ENCODE measurements at regions not wholly inside any gene's neighbourhood (a gene's known extent, or its start where the extent isn't known, plus 50 kb on each side); places are given as distances from the start of the nearest gene placed in this dataset.
A peak's percentile ranks its signal among the peaks of the same experiment; 100 is the strongest.

DNA sequence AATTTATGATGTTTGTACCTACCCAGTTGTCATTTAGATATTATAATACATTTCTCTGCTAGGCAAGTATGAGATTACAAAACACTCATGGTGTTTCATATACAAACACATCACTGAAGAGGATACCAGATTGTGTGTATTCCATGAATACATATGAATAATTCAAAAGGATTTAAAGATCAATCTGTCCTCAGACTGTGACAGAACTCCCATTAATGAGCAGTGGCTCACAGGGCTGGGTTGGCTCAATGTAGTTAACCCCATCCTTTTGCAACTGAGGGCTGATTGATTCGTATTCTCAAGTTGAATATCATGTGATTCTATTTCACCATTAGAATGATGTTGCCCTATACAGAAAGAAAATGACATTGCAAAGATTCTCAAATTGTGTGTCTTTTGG is 79.6 kb upstream of the SPANXN2 start:
- no peak for DNase-seq

DNA sequence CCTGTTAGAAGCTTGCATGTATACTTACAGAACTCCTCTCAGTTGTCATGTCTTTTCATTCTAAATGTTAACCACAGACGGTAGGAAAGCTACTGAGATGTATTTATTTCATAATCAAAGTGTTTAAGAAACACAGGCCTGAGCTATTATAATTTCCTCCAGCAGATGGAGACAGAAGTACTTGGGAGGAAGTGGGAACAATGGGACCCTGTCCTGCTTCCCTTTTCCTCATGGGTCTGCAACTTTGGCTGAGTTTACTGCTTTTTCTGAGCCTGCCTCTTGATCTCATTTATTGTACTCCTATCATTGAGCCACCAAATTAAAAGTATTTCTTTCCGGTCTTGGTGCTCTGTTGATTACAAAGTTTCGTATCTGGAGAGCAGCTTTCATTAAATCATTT is 67.7 kb upstream of the SPANXN2 start:
- peak; percentile 0 for DNase-seq

GRCh38 chrX:143787341-143787740 is 66.8 kb upstream of the SPANXN2 start:
- DNase-seq, result no peak

- DNase-seq, result no peak
These were observed 60.6 kb upstream of the SPANXN2 start for GRCh38 chrX:143781103-143781502.

Data from muscle of arm (tissue), 1 donor.